Keratinocyte (primary cell): ENCODE measurements at regions not wholly inside any gene's neighbourhood (a gene's known extent, or its start where the extent isn't known, plus 50 kb on each side); places are given as distances from the start of the nearest gene placed in this dataset.
A peak's percentile ranks its signal among the peaks of the same experiment; 100 is the strongest.

Source experiments
- DNase-seq: peaks from one replicate; pipeline ENCODE4 v3.0.0-alpha.2; 2011; ENCODE audit warnings: low read depth, missing footprints, low spot score
- FAIRE-seq: peaks from 2 replicates; lab custom pipeline; 2011; peaks lifted over from hg19 to GRCh38; lab: Jason Lieb, UNC
- H2AFZ ChIP-seq: 2 replicates; pipeline ENCODE4 v1.6.0; 2012; ENCODE audit warnings: low read length, control low read depth, inconsistent platforms; ENCODE audit not compliant: control insufficient read depth
- H3K27ac ChIP-seq: 2 replicates; pipeline ENCODE4 v1.5.1; 2011; ENCODE audit warnings: low read length; ENCODE audit not compliant: control insufficient read depth, insufficient read depth
- H3K27me3 ChIP-seq: 3 replicates; pipeline ENCODE4 v1.6.0; 2011; ENCODE audit warnings: low read length; ENCODE audit not compliant: control insufficient read depth, insufficient read depth; ENCODE audit errors: extremely low read depth
- H3K36me3 ChIP-seq, 2 experiments: 2 replicates in 1 of 2; 3 replicates in 1 of 2; pipeline ENCODE4 v1.5.1; 2011; ENCODE audit warnings: low read length in 2 of 2, mild to moderate bottlenecking in 1 of 2; ENCODE audit not compliant: control insufficient read depth in 2 of 2, insufficient read depth in 2 of 2; ENCODE audit errors: extremely low read depth in 1 of 2
- H3K4me1 ChIP-seq: 3 replicates; pipeline ENCODE4 v1.5.1; 2011; ENCODE audit warnings: low read length; ENCODE audit not compliant: control insufficient read depth, insufficient read depth; ENCODE audit errors: extremely low read depth
- H3K4me2 ChIP-seq: 3 replicates; pipeline ENCODE4 v1.6.0; 2011; ENCODE audit warnings: low read depth, low read length; ENCODE audit not compliant: control insufficient read depth, insufficient read depth; ENCODE audit errors: extremely low read depth
- H3K4me3 ChIP-seq, 3 experiments: fragments of 200-600 bp in 1 of 3; sonication (generic) in 1 of 3; 2 replicates in 2 of 3; 3 replicates in 1 of 3; pipeline ENCODE4 v1.5.1; 2011 to 2016; ENCODE audit warnings: low read length in 3 of 3, mild to moderate bottlenecking in 3 of 3, control low read depth in 2 of 3, inconsistent platforms in 1 of 3, low read depth in 1 of 3, mixed read lengths in 1 of 3, mixed run types in 1 of 3, moderate library complexity in 1 of 3; ENCODE audit not compliant: control insufficient read depth in 2 of 3, insufficient read depth in 2 of 3; ENCODE audit errors: extremely low read depth in 1 of 3
- H3K79me2 ChIP-seq: 2 replicates; pipeline ENCODE4 v1.6.0; 2012; ENCODE audit warnings: low read length; ENCODE audit not compliant: control insufficient read depth, insufficient read depth
- H3K9ac ChIP-seq: 3 replicates; pipeline ENCODE4 v1.6.0; 2011; ENCODE audit warnings: low read length; ENCODE audit not compliant: control insufficient read depth, insufficient read depth; ENCODE audit errors: extremely low read depth
- H3K9me1 ChIP-seq: 3 replicates; pipeline ENCODE4 v1.6.0; 2011; ENCODE audit warnings: low read length; ENCODE audit not compliant: control insufficient read depth, insufficient read depth; ENCODE audit errors: extremely low read depth
- H3K9me3 ChIP-seq: 2 replicates; pipeline ENCODE4 v1.5.1; 2012; ENCODE audit warnings: low read depth, low read length; ENCODE audit not compliant: control insufficient read depth
- H4K20me1 ChIP-seq: 3 replicates; pipeline ENCODE4 v1.6.0; 2011; ENCODE audit warnings: low read length; ENCODE audit not compliant: control insufficient read depth, insufficient read depth; ENCODE audit errors: extremely low read depth
- EZH2 ChIP-seq: IDR thresholded peaks from one replicate; pipeline ENCODE4 v1.6.1; 2012; ENCODE audit warnings: inconsistent platforms, mild to moderate bottlenecking, low read length, moderate library complexity
- dilution Hi-C: fragments of 300-500 bp; cut with MboI; formaldehyde crosslinking; loops from one replicate; pipeline ENCODE4 v1.7.0; 2020; ENCODE audit warnings: low sequenced_read_pairs; ENCODE audit not compliant: extremely low pct_ligation_motif_present
- TF ChIP-seq, protein P1 (sequence below), 3 experiments: IDR thresholded peaks in 1 of 3; conservative IDR thresholded peaks in 1 of 3; optimal IDR thresholded peaks in 1 of 3; 2 replicates in 2 of 3; 3 replicates in 1 of 3; pipeline versions ENCODE3 to v1.5.1; 2011; ENCODE audit warnings: low read length in 3 of 3, mild to moderate bottlenecking in 3 of 3, moderate library complexity in 2 of 3, control low read depth in 1 of 3, inconsistent platforms in 1 of 3; ENCODE audit not compliant: insufficient read depth in 2 of 3; ENCODE audit errors: extremely low read depth in 1 of 3

- Histone ChIP-seq H3K4me2 (peak overlapping the region; percentile 60), H2AFZ (no peak overlapping the region)
Observed at GRCh38 chr7:29623973-29624372, 60.3 kb downstream of the PRR15 start.

GRCh38 chr7:29626730-29627129 lies 63.1 kb downstream of the PRR15 start:
- H3K9ac ChIP-seq = no peak overlapping the region
- H3K4me3 ChIP-seq = no peak overlapping the region
- no peaks in the 10 kb centered on the region for H3K9me1 ChIP-seq
- peaks cover 23% of the 10 kb centered on the region for H3K4me1 ChIP-seq
- dilution Hi-C loops = no loop called here
- H2AFZ ChIP-seq = no peak overlapping the region
- H3K27ac ChIP-seq = no peak overlapping the region
- H3K9me3 ChIP-seq = no peaks in the 10 kb centered on the region
- no peak for TF ChIP-seq EZH2
- TF ChIP-seq, protein P1, sequence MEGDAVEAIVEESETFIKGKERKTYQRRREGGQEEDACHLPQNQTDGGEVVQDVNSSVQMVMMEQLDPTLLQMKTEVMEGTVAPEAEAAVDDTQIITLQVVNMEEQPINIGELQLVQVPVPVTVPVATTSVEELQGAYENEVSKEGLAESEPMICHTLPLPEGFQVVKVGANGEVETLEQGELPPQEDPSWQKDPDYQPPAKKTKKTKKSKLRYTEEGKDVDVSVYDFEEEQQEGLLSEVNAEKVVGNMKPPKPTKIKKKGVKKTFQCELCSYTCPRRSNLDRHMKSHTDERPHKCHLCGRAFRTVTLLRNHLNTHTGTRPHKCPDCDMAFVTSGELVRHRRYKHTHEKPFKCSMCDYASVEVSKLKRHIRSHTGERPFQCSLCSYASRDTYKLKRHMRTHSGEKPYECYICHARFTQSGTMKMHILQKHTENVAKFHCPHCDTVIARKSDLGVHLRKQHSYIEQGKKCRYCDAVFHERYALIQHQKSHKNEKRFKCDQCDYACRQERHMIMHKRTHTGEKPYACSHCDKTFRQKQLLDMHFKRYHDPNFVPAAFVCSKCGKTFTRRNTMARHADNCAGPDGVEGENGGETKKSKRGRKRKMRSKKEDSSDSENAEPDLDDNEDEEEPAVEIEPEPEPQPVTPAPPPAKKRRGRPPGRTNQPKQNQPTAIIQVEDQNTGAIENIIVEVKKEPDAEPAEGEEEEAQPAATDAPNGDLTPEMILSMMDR (optimal IDR thresholded peaks at IDR 0.05 in 1 of 3, IDR thresholded peaks at IDR 0.05 in 1 of 3, conservative IDR thresholded peaks at IDR 0.05 in 1 of 3; ENCODE audit: extremely low read depth in 1 of 3, insufficient read depth in 2 of 3, low read length in 3 of 3) = no peak
- no peaks in the 10 kb centered on the region for H3K36me3 ChIP-seq
- FAIRE-seq = no peak
- no peaks in the 10 kb centered on the region for H4K20me1 ChIP-seq
- H3K4me2 ChIP-seq = no peak overlapping the region
- no peaks in the 10 kb centered on the region for H3K79me2 ChIP-seq
- no peak for DNase-seq
- no peaks in the 10 kb centered on the region for H3K27me3 ChIP-seq

More at GRCh38 chr7:29623973-29624372, 60.3 kb downstream of the PRR15 start:
- Histone ChIP-seq H3K36me3 (no peaks in the 10 kb centered on the region), H3K4me3 (peak overlapping the region in 1 of 3 experiments; percentile 34), H3K9me1 (no peaks in the 10 kb centered on the region), H4K20me1 (no peaks in the 10 kb centered on the region), H3K4me1 (peaks cover 38% of the 10 kb centered on the region), H3K27me3 (no peaks in the 10 kb centered on the region), H3K27ac (peak overlapping the region; percentile 10), H3K9me3 (no peaks in the 10 kb centered on the region), H3K9ac (no peak overlapping the region), H3K79me2 (no peaks in the 10 kb centered on the region)
- dilution Hi-C loops = no loop called here
- FAIRE-seq (peak; percentile 44), DNase-seq (no peak)
- no peak for TF ChIP-seq EZH2
- TF ChIP-seq, protein P1 (optimal IDR thresholded peaks at IDR 0.05 in 1 of 3, IDR thresholded peaks at IDR 0.05 in 1 of 3, conservative IDR thresholded peaks at IDR 0.05 in 1 of 3; ENCODE audit: extremely low read depth in 1 of 3, insufficient read depth in 2 of 3, low read length in 3 of 3) = no peak
